ENCODE measurements at regions not wholly inside any gene's neighbourhood (a gene's known extent, or its start where the extent isn't known, plus 50 kb on each side); places are given as distances from the start of the nearest gene placed in this dataset.
"Not testable (repeated sequence)": the region's sequence is repeated elsewhere in the genome, so short reads cannot be mapped to it uniquely, and the experiment has no call there.

GRCh38 chr9:87781331-87781730, 55.4 kb downstream of the CTSL start:
- intact Hi-C loops (cut with DNase I): no loop called here
- no peak for TF ChIP-seq CTCF (IDR thresholded peaks at IDR 0.05)
- H3K27ac ChIP-seq: no peak overlapping the region

GRCh38 chr9:87783180-87783579, 57.3 kb downstream of the CTSL start:
- intact Hi-C loops (cut with DNase I): no loop called here
- Histone ChIP-seq H3K27me3 (peaks cover 0 to 12% (median 0%) of the 10 kb centered on the region in 7 donors), H3K36me3 (no peaks in the 10 kb centered on the region), H3K27ac (no peak overlapping the region), H3K4me1 (no peaks in the 10 kb centered on the region), H3K9me3 (no peaks in the 10 kb centered on the region), H3K4me3 (no peak overlapping the region)
- 82 to 87% methylated on average over 4 of the region's 4 CpGs for WGBS, 2 donors
- ATAC-seq (no peak), DNase-seq (no peak)
- no peak for TF ChIP-seq CTCF (IDR thresholded peaks at IDR 0.05)

More at GRCh38 chr9:87781331-87781730, 55.4 kb downstream of the CTSL start:
- H3K4me3 ChIP-seq: no peak overlapping the region
- no peaks in the 10 kb centered on the region for H3K4me1 ChIP-seq
- H3K27me3 ChIP-seq: peaks cover 0 to 12% (median 0%) of the 10 kb centered on the region in 7 donors
- 86% methylated on average over 3 of the region's 3 CpGs for WGBS, 2 donors
- ATAC-seq: no peak
- no peaks in the 10 kb centered on the region for H3K9me3 ChIP-seq
- DNase-seq: no peak
- H3K36me3 ChIP-seq: no peaks in the 10 kb centered on the region

DNA sequence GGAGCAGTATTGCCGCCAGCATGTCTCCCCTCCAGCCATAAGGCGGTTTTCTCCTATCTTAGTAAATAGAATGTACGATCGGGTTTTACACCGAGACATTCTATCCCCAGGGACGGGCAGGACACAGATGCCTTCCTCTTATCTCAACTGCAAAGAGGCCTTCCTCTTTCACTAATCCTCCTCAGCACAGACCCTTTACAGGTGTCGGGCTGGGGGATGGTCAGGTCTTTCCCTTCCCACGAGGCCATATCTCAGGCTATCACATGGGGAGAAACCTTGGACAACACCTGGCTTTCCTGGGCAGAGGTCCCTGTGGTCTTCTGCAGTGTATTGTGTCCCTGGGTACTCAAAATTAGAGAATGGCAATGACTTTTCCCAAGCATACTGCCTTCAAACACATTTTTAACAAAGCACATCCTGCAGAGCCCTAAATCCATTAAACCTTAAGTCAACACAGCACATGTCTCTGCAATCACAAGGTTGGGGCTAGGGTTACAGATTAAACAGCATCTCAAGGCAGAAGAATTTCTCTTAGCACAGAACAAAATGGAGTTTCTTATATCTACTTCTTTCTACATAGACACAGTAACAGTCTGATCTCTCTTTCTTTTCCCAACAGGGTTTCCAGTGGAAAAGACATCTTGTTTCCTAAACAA, 59.5 kb downstream of the CTSL start:
- H3K9me3 ChIP-seq; intact Hi-C loops (cut with DNase I); H3K4me1 ChIP-seq; H3K4me3 ChIP-seq; H3K27ac ChIP-seq; H3K36me3 ChIP-seq; ATAC-seq; DNase-seq: not testable (repeated sequence)
- 31 to 40% methylated on average over 7 to 8 of the region's 8 CpGs for WGBS, 2 donors
- peaks cover 0 to 12% (median 0%) of the 10 kb centered on the region in 7 donors for H3K27me3 ChIP-seq

DNA sequence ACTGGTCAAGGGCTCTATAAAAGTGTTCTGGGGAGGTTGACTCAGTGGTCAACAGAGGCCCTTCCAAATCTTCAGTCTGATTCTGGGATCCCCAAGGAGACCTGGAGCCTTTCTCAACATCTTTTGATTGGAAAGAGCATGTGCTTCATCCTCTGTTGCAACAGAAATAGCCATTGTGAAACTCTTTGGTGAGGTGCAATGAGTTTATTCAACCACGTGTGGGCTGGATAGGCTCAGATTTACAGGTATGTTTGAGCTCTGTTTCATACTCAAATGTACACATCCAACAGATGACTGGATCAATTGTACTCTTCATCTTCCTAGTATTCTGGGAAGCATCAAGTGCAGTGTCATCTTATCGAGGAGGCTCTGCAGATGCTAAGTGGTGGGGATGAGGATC, 60.5 kb downstream of the CTSL start:
- Histone ChIP-seq H3K27ac (no peak overlapping the region), H3K36me3 (no peaks in the 10 kb centered on the region), H3K9me3 (no peaks in the 10 kb centered on the region), H3K4me3 (no peak overlapping the region), H3K4me1 (peaks cover 0 to 1% (median 0%) of the 10 kb centered on the region in 9 donors), H3K27me3 (peaks cover 0 to 12% (median 0%) of the 10 kb centered on the region in 7 donors)
- no peak for TF ChIP-seq CTCF (IDR thresholded peaks at IDR 0.05)
- ATAC-seq: no peak
- intact Hi-C loops (cut with DNase I): no loop called here
- 85 to 86% methylated on average over 2 of the region's 2 CpGs for WGBS, 2 donors
- DNase-seq: no peak

GRCh38 chr9:87786876-87787275, 61.0 kb downstream of the CTSL start:
- Histone ChIP-seq H3K9me3 (no peaks in the 10 kb centered on the region), H3K27me3 (peaks cover 0 to 12% (median 0%) of the 10 kb centered on the region in 7 donors), H3K36me3 (no peaks in the 10 kb centered on the region), H3K4me1 (peaks cover 0 to 6% (median 0%) of the 10 kb centered on the region in 9 donors), H3K4me3 (no peak overlapping the region), H3K27ac (no peak overlapping the region)
- no peak for TF ChIP-seq CTCF (IDR thresholded peaks at IDR 0.05)
- DNase-seq (no peak), ATAC-seq (no peak)
- 55 to 66% methylated on average over 2 of the region's 2 CpGs for WGBS, 2 donors
- intact Hi-C loops (cut with DNase I): no loop called here

Measured in heart right ventricle (tissue), 16 donors.